Right lobe of liver (tissue), 4 donors: ENCODE measurements at regions not wholly inside any gene's neighbourhood (a gene's known extent, or its start where the extent isn't known, plus 50 kb on each side); places are given as distances from the start of the nearest gene placed in this dataset.

ENCODE experiments used
- CTCF ChIP-seq, 4 donors: fragments of 200-600 bp in 3 of 4; fragments of 450-650 bp in 1 of 4; IDR thresholded peaks; one replicate each; pipeline versions ENCODE4 v1.5.1 to v1.8.0; 2016 to 2022; ENCODE audit warnings: antibody characterized with exemption in 4 of 4, mild to moderate bottlenecking in 2 of 4
- POLR2A ChIP-seq: fragments of 450-650 bp; IDR thresholded peaks from one replicate; pipeline ENCODE4 v1.6.1; 2017; ENCODE audit warnings: antibody characterized with exemption, mild to moderate bottlenecking
- donor health status: DM: no; HTN: no; CAD: no.
- donor health status: DM: no; HTN: no; CAD: no.
- donor health status: DM: no; HTN: yes; CAD: no.

GRCh38 chr9:85433046-85433445 is 308.7 kb downstream of the AGTPBP1 start:
- TF ChIP-seq CTCF (IDR thresholded peaks at IDR 0.05), result no peak
- TF ChIP-seq POLR2A, result no peak
